ENCODE measurements at regions not wholly inside any gene's neighbourhood (a gene's known extent, or its start where the extent isn't known, plus 50 kb on each side); places are given as distances from the start of the nearest gene placed in this dataset.

- TF ChIP-seq CTCF (IDR thresholded peaks at IDR 0.05) (peak in 2 of 6 experiments; percentile 22 to 70), POLR2A (IDR thresholded peaks at IDR 0.05) (no peak)
Observed at GRCh38 chrX:131792789-131793462, 230.2 kb upstream of the STK26 start.
